Epithelial cell of prostate (primary cell): ENCODE measurements at regions not wholly inside any gene's neighbourhood (a gene's known extent, or its start where the extent isn't known, plus 50 kb on each side); places are given as distances from the start of the nearest gene placed in this dataset.
"Not testable (repeated sequence)": the region's sequence is repeated elsewhere in the genome, so short reads cannot be mapped to it uniquely, and the experiment has no call there.

Source experiments
- DNase-seq: peaks from one replicate; pipeline ENCODE4 v3.0.0-alpha.2; 2011; ENCODE audit warnings: low read depth, low spot score
- H3K27ac ChIP-seq: fragments of 450-650 bp; 2 replicates; pipeline ENCODE4 v1.5.1; 2017; ENCODE audit warnings: mild to moderate bottlenecking

DNA sequence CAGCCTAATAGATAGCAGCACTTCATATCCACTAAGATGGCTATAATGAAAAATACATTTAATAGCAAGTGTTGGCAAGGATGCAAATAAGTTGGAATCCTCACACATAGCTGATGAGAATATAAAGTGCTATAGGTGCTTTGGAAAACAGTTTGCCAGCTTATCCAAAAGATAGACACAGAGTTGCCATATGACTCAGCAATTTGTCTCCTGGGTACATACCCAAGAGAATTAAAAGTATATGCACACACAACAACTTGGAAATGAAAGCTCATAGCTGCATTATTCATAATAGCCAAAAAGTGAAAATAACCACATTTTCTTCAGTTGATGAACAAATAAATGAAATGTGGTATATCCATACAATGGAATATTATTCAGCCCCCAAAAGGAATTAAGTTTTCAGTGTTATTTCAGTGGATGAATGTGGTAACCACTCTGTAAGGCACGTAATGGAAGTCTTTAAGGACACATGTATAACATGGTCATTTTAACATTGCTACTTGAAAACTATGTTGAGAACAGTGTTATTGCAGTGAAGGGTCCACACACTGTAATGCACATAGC lies 320.9 kb upstream of the ADGRL3 start:
- no peak for DNase-seq
- H3K27ac ChIP-seq = no peak overlapping the region

DNA sequence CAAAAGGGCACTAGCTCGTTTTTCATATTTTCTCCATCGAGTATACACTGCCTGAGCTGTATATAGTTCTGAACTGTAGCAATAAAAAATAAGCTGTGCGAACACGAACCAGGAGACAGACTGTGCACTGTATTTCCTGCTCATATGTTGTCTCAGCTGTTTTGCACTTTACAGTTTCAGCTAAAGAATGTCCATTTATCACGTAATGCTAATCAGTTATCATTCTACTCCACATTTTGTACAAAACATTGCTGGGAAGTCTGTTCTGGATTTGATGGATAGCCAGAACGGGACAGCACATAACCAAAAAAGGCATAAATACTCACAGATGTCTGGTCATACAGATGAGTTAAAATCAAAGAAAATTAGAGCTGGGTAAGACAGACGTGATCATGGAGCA lies 315.5 kb upstream of the ADGRL3 start:
- no peak for DNase-seq
- H3K27ac ChIP-seq = no peak overlapping the region

- H3K27ac ChIP-seq = no peak overlapping the region
- no peak for DNase-seq
These were observed 315.1 kb upstream of the ADGRL3 start for GRCh38 chr4:60885011-60885410.

- DNase-seq = no peak
- H3K27ac ChIP-seq = no peak overlapping the region
These were observed 309.4 kb upstream of the ADGRL3 start for GRCh38 chr4:60890743-60891142.

- H3K27ac ChIP-seq = no peak overlapping the region
- DNase-seq = no peak
These were observed 308.2 kb upstream of the ADGRL3 start for GRCh38 chr4:60891947-60892346.

GRCh38 chr4:60897415-60897814 lies 302.7 kb upstream of the ADGRL3 start:
- no peak overlapping the region for H3K27ac ChIP-seq
- no peak for DNase-seq

DNA sequence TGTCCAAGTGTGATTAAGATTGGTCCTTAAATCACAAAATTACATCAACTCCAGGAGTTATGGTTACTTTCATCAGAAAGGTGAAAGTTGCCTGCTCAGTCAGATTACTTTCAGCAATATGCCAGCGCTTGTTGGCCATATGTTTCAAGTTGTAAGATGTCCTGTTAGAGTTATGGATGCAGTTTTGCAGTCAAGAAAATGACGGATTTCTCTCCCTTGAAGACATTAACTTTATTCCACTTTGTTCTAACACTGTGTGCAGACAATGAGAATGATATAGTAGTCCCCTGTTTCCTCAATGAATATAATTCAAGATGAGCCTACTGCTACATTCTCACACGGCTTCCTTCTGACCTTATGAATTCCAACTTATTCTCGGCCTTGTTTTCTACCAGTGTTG lies 295.0 kb upstream of the ADGRL3 start:
- H3K27ac ChIP-seq = no peak overlapping the region
- DNase-seq = no peak

DNA sequence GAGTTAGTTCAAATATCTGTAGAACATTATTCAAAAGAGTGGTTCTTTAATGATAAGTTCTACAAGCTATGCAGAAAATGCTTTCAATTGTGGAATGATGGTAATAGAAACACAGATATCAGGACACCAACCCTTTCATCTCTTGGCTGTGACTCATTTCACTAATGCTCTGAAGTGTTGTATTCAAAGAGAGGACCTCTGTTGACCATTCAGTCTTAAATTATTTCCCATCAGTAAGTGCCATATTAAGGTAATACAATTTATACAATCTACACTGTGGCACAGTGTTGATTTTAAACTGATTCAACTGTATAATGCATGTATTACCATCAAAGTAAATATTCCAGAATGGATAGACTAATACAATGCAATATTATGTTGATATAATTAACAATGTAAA lies 289.0 kb upstream of the ADGRL3 start:
- H3K27ac ChIP-seq = no peak overlapping the region
- no peak for DNase-seq

DNA sequence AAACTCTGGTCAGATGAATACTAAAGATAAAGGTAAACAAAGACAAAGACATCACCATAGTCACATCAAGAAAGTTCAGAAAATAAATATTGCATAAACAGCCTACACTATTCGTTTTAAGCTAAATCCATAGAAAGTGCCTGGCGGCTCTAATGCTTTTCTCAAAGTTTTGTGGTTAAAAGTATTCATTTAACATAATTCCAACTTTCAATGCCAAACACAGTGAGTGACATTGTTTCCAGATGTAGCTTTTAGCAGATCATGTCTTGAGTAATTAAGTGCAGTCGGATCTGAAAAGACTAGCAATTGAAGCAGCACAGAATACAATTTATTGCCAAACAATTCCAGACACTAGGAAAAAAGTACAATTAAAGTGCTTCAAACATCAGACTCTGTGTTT lies 287.1 kb upstream of the ADGRL3 start:
- no peak overlapping the region for H3K27ac ChIP-seq
- no peak for DNase-seq

- no peak for DNase-seq
These were observed 286.5 kb upstream of the ADGRL3 start for GRCh38 chr4:60913671-60914070.

GRCh38 chr4:60921735-60922134 lies 278.4 kb upstream of the ADGRL3 start:
- DNase-seq = not testable (repeated sequence)

More at GRCh38 chr4:60913671-60914070, 286.5 kb upstream of the ADGRL3 start:
- H3K27ac ChIP-seq = no peak overlapping the region

DNA sequence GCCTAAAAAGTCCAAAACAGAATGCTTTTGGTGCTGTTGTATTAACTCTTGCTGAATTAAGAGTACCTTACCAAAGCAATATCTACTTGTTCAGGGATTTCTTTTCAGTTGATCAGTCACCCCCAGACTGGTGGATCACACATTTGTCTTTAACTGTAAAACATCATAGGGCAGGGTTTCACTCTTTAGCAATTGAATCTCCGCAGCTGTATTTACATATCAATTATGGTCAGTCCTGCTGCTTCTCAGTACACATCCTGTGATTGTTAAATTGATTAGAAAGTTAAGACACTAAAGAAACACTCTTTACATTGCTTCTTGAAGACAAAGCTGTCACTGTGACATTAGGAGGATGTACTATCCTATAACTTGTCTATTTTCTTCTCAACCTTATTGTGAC lies 277.1 kb upstream of the ADGRL3 start:
- no peak for DNase-seq
- H3K27ac ChIP-seq = no peak overlapping the region

More at GRCh38 chr4:60921735-60922134, 278.4 kb upstream of the ADGRL3 start:
- not testable (repeated sequence) for H3K27ac ChIP-seq

DNA sequence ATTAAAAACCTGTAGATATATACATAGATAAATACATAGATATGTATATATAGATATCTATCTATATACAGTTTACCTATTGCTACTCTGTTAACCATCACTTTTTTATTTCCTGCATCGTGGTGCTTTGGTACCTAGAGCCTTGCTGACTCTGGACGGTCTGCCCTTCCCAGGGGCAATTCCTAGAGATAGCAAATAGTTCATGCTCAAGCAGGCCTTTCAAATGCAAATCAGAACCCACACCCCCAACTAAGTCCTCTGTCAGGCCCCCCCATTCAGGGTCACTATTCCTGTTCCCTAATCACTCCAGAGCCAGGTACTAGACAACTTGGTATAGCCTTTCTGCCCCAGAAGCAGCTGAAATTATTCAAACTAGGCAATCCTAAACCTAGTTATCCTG lies 273.5 kb upstream of the ADGRL3 start:
- no peak for DNase-seq
- H3K27ac ChIP-seq = no peak overlapping the region

GRCh38 chr4:60930866-60931265 lies 269.3 kb upstream of the ADGRL3 start:
- DNase-seq = no peak
- no peak overlapping the region for H3K27ac ChIP-seq

GRCh38 chr4:60934566-60935295 lies 265.4 kb upstream of the ADGRL3 start:
- no peak overlapping the region for H3K27ac ChIP-seq
- no peak for DNase-seq

GRCh38 chr4:60938181-60938580 lies 261.9 kb upstream of the ADGRL3 start:
- DNase-seq = no peak
- H3K27ac ChIP-seq = no peak overlapping the region

GRCh38 chr4:60938621-60939020 lies 261.5 kb upstream of the ADGRL3 start:
- H3K27ac ChIP-seq = no peak overlapping the region
- DNase-seq = no peak

- DNase-seq = no peak
- H3K27ac ChIP-seq = no peak overlapping the region
These were observed 256.1 kb upstream of the ADGRL3 start for GRCh38 chr4:60944060-60944459.

DNA sequence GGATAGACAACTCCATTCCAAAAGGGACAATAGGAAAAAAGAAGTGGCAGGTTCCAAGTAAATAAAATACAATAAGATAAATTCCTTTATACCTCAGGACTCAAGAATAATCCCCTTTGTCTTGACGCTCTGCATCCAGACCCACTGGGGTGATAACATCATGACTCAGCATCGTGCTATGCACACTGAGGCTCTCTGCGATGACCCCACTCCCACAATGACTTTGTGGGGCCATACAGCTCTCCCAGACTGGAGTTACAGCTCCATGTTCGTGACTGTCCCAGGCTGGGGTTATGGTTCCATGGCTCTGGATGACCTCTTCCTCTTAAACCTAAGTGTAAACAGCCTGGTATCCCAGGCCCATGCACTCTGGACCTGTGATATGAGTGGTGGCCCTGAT lies 254.5 kb upstream of the ADGRL3 start:
- no peak for DNase-seq
- H3K27ac ChIP-seq = no peak overlapping the region

DNA sequence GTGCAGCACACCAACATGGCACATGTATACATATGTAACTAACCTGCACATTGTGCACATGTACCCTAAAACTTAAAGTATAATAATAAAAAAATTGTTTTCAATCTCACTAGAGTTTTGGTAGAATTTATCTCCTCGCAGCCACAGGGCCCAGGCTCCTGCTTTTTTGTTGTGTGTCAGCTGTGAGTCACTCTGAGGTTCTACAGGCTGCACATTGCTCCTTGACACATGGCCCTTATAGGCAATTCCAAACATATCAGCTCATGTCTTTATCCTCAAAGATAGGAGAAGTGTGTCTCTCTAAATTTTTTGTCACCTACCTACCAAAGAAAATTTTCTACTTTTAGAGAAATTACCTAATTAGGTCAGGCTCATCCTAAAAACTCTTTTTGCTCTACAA lies 252.1 kb upstream of the ADGRL3 start:
- H3K27ac ChIP-seq = no peak overlapping the region
- no peak for DNase-seq

GRCh38 chr4:60952921-60953320 lies 247.2 kb upstream of the ADGRL3 start:
- DNase-seq = no peak
- no peak overlapping the region for H3K27ac ChIP-seq

DNA sequence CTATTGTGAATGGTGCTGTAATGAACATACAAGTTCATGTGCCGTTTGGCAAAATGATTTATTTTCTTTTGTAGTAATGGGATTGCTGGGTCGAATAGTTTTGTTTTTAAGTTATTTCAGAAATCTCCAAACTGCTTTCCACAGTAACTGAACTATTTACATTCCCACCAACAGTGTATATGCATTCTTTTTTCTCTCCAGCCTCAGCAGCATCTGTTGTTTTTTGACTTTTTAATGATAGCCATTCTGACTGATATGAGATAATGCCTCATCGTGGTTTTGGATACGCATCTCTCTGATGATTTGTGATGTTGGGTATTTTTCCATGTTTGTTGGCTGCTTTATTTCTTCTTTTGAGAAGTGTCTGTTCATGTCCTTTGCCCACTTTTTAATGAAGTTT lies 246.3 kb upstream of the ADGRL3 start:
- no peak overlapping the region for H3K27ac ChIP-seq
- no peak for DNase-seq
